Fibroblast of lung (primary cell): ENCODE measurements at regions not wholly inside any gene's neighbourhood (a gene's known extent, or its start where the extent isn't known, plus 50 kb on each side); places are given as distances from the start of the nearest gene placed in this dataset.

Experiments used
- CTCF ChIP-seq, 2 donors: IDR thresholded peaks in 1 of 2; conservative IDR thresholded peaks in 1 of 2; 1 replicate in 1 of 2; 2 replicates in 1 of 2; pipeline ENCODE4 v1.5.1; 2011 to 2012; ENCODE audit warnings: low read length in 2 of 2, control low read depth in 1 of 2, inconsistent platforms in 1 of 2, low read depth in 1 of 2, mild to moderate bottlenecking in 1 of 2
- EZH2 ChIP-seq: IDR thresholded peaks from 2 replicates; pipeline ENCODE4 v1.5.1; 2012; ENCODE audit warnings: low read length, control low read depth, mild to moderate bottlenecking; ENCODE audit errors: missing control alignments

DNA sequence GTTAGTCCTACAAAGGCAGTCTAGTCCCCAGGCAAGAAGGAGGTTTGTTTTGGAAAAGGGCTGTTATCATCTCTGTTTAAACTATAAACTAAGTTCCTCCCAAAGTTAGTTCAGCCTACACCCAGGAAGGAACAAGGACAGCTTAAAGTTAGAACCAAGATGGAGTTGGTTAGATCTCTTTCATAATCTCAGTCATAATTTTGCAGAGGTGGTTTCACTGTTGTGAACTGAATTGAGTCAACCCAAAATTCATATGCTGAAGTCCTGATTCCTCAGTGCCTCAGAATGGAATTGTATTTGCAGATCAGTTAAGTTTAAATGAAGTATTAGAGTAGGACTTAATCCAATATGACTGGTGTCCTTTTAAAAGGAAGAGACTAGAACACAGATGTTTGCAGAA is 101.0 kb upstream of the C3orf80 start:
- TF ChIP-seq EZH2 (no peak), CTCF (conservative IDR thresholded peaks at IDR 0.05 in 1 of 2, IDR thresholded peaks at IDR 0.05 in 1 of 2; ENCODE audit: low read depth in 1 of 2, low read length in 2 of 2) (no peak)
